Tibial nerve (tissue), 4 donors: ENCODE measurements at regions not wholly inside any gene's neighbourhood (a gene's known extent, or its start where the extent isn't known, plus 50 kb on each side); places are given as distances from the start of the nearest gene placed in this dataset.

Experiments used
- DNase-seq, 2 donors: peaks; one replicate each; pipeline ENCODE4 v3.0.0-alpha.2; 2019; ENCODE audit warnings: low spot score in 2 of 2
- H3K27ac ChIP-seq, 4 donors: fragments of 200-600 bp; sonication (generic) in 3 of 4; one replicate each; pipeline ENCODE4 v1.5.1; 2017 to 2019; ENCODE audit warnings: mild to moderate bottlenecking in 1 of 4
- H3K27me3 ChIP-seq, 2 donors: fragments of 200-600 bp; sonication (generic) in 1 of 2; one replicate each; pipeline versions ENCODE4 v1.5.1 to v1.6.0; 2017 to 2019
- H3K36me3 ChIP-seq, 3 donors: fragments of 200-600 bp; sonication (generic); one replicate each; pipeline ENCODE4 v1.5.1; 2018 to 2019
- H3K4me1 ChIP-seq, 4 donors: fragments of 200-600 bp; sonication (generic) in 3 of 4; one replicate each; pipeline ENCODE4 v1.5.1; 2017 to 2019
- H3K4me3 ChIP-seq, 4 donors: fragments of 200-600 bp; sonication (generic) in 3 of 4; one replicate each; pipeline ENCODE4 v1.5.1; 2017 to 2019; ENCODE audit warnings: mild to moderate bottlenecking in 1 of 4, moderate library complexity in 1 of 4
- H3K9me3 ChIP-seq, 4 donors: fragments of 200-600 bp; sonication (generic) in 3 of 4; one replicate each; pipeline ENCODE4 v1.5.1; 2017 to 2019
- CTCF ChIP-seq, 5 experiments: fragments of 200-600 bp in 3 of 5; fragments of 450-650 bp in 2 of 5; sonication (generic) in 3 of 5; IDR thresholded peaks; one replicate each; pipeline ENCODE4 v1.5.1; 2016 to 2019; ENCODE audit warnings: antibody characterized with exemption in 5 of 5, mild to moderate bottlenecking in 3 of 5, moderate library complexity in 2 of 5
- EP300 ChIP-seq, 2 donors: sonication (generic); formaldehyde crosslinking; IDR thresholded peaks; one replicate each; pipeline ENCODE4 v1.6.1; 2017; ENCODE audit warnings: antibody characterized with exemption in 2 of 2, mild to moderate bottlenecking in 1 of 2
- POLR2A ChIP-seq, 2 donors: fragments of 450-650 bp; IDR thresholded peaks; one replicate each; pipeline ENCODE4 v1.6.1; 2017; ENCODE audit warnings: antibody characterized with exemption in 2 of 2, mild to moderate bottlenecking in 2 of 2, moderate library complexity in 2 of 2
- WGBS, 2 donors: methylation state at CpG; one replicate each; pipeline ENCODE4 v1.1.5; 2018; 5-methylcytosine and 5-hydroxymethylcytosine counted together

GRCh38 chr7:22578007-22578733 is 78.2 kb upstream of the STEAP1B start:
- Histone ChIP-seq H3K4me3 (no peak overlapping the region), H3K27ac (peak overlapping the region in 2 of 4 donors; percentile 58 to 81), H3K36me3 (no peaks in the 10 kb centered on the region), H3K27me3 (no peaks in the 10 kb centered on the region), H3K4me1 (peaks cover 0 to 27% (median 5%) of the 10 kb centered on the region in 4 donors), H3K9me3 (no peaks in the 10 kb centered on the region)
- DNase-seq, result no peak
- WGBS, 2 donors, result 44 to 68% methylated on average over 5 of the region's 5 CpGs
- TF ChIP-seq EP300 (IDR thresholded peaks at IDR 0.05) (no peak), CTCF (IDR thresholded peaks at IDR 0.05) (no peak), POLR2A (IDR thresholded peaks at IDR 0.05) (no peak)

- H3K27me3 ChIP-seq, result no peaks in the 10 kb centered on the region
- WGBS, 2 donors, result 36 to 51% methylated on average over 6 of the region's 6 CpGs
- H3K9me3 ChIP-seq, result no peaks in the 10 kb centered on the region
- peak overlapping the region in 3 of 4 donors; percentile 17 to 81 (median 61) for H3K27ac ChIP-seq
- H3K36me3 ChIP-seq, result no peaks in the 10 kb centered on the region
- peaks cover 0 to 25% (median 5%) of the 10 kb centered on the region in 4 donors for H3K4me1 ChIP-seq
- no peak for TF ChIP-seq CTCF (IDR thresholded peaks at IDR 0.05)
- peak; percentile 76 to 97 for TF ChIP-seq EP300 (IDR thresholded peaks at IDR 0.05)
- TF ChIP-seq POLR2A (IDR thresholded peaks at IDR 0.05), result no peak
- H3K4me3 ChIP-seq, result no peak overlapping the region
- DNase-seq, result peak in 1 of 2 donors; percentile 75
Observed at GRCh38 chr7:22577470-22578001, 77.5 kb upstream of the STEAP1B start.

- peak overlapping the region in 3 of 4 donors; percentile 17 to 81 (median 61) for H3K27ac ChIP-seq
- no peak for TF ChIP-seq POLR2A (IDR thresholded peaks at IDR 0.05)
- TF ChIP-seq CTCF (IDR thresholded peaks at IDR 0.05), result no peak
- no peak for TF ChIP-seq EP300 (IDR thresholded peaks at IDR 0.05)
- WGBS, 2 donors, result 65 to 75% methylated on average over 5 of the region's 5 CpGs
Observed at GRCh38 chr7:22576612-22577469, 76.9 kb upstream of the STEAP1B start.

GRCh38 chr7:22574754-22575520 is 74.9 kb upstream of the STEAP1B start:
- Histone ChIP-seq H3K4me1 (peaks cover 0 to 25% (median 5%) of the 10 kb centered on the region in 4 donors), H3K27ac (no peak overlapping the region), H3K9me3 (no peaks in the 10 kb centered on the region), H3K27me3 (no peaks in the 10 kb centered on the region), H3K36me3 (no peaks in the 10 kb centered on the region), H3K4me3 (no peak overlapping the region)
- TF ChIP-seq CTCF (IDR thresholded peaks at IDR 0.05) (no peak), POLR2A (IDR thresholded peaks at IDR 0.05) (no peak), EP300 (IDR thresholded peaks at IDR 0.05) (peak in 1 of 2 donors; percentile 44)
- no peak for DNase-seq
- 80 to 81% methylated on average over 9 of the region's 9 CpGs for WGBS, 2 donors

More at GRCh38 chr7:22576612-22577469, 76.9 kb upstream of the STEAP1B start:
- no peaks in the 10 kb centered on the region for H3K27me3 ChIP-seq
- H3K4me1 ChIP-seq, result peaks cover 0 to 25% (median 5%) of the 10 kb centered on the region in 4 donors
- DNase-seq, result no peak
- no peak overlapping the region for H3K4me3 ChIP-seq
- H3K36me3 ChIP-seq, result no peaks in the 10 kb centered on the region
- no peaks in the 10 kb centered on the region for H3K9me3 ChIP-seq
